C4-2B (cell line): ENCODE measurements at regions not wholly inside any gene's neighbourhood (a gene's known extent, or its start where the extent isn't known, plus 50 kb on each side); places are given as distances from the start of the nearest gene placed in this dataset.
A peak's percentile ranks its signal among the peaks of the same experiment; 100 is the strongest.

ENCODE experiments used
- H3K27ac ChIP-seq: fragments of 450-650 bp; 2 replicates; pipeline ENCODE4 v1.5.1; 2017
- CTCF ChIP-seq: fragments of 450-650 bp; conservative IDR thresholded peaks from 2 replicates; pipeline ENCODE4 v1.5.1; 2017; ENCODE audit warnings: mild to moderate bottlenecking
- ZFX ChIP-seq: fragments of 450-650 bp; IDR thresholded peaks from 2 replicates; pipeline ENCODE4 v1.6.1; 2017

- TF ChIP-seq ZFX: no peak
- TF ChIP-seq CTCF: no peak
- no peak overlapping the region for H3K27ac ChIP-seq
Observed at GRCh38 chr5:2417301-2417700, 334.2 kb downstream of the IRX2 start.

- peak; percentile 75 for TF ChIP-seq CTCF
- TF ChIP-seq ZFX: no peak
Observed at GRCh38 chr5:2415678-2416077, 335.8 kb downstream of the IRX2 start.

GRCh38 chr5:2410451-2410850, 341.0 kb downstream of the IRX2 start:
- no peak for TF ChIP-seq CTCF
- no peak for TF ChIP-seq ZFX
- no peak overlapping the region for H3K27ac ChIP-seq

More at GRCh38 chr5:2415678-2416077, 335.8 kb downstream of the IRX2 start:
- no peak overlapping the region for H3K27ac ChIP-seq

- H3K27ac ChIP-seq: no peak overlapping the region
- TF ChIP-seq CTCF: no peak
- no peak for TF ChIP-seq ZFX
Observed at GRCh38 chr5:2403296-2403695, 348.2 kb downstream of the IRX2 start.

- TF ChIP-seq CTCF (no peak), ZFX (no peak)
- no peak overlapping the region for H3K27ac ChIP-seq
Observed at GRCh38 chr5:2399804-2400203, 351.7 kb downstream of the IRX2 start.

- H3K27ac ChIP-seq: no peak overlapping the region
- no peak for TF ChIP-seq ZFX
- no peak for TF ChIP-seq CTCF
Observed at GRCh38 chr5:2399096-2399495, 352.4 kb downstream of the IRX2 start.

- no peak overlapping the region for H3K27ac ChIP-seq
- no peak for TF ChIP-seq CTCF
- no peak for TF ChIP-seq ZFX
Observed at GRCh38 chr5:2393556-2393955, 357.9 kb downstream of the IRX2 start.
